Hematopoietic multipotent progenitor cell treated with erythropoietin and hydrocortisone succinate and interleukin-3 and kit ligand, for 8 days (in vitro differentiated cells): ENCODE measurements at regions not wholly inside any gene's neighbourhood (a gene's known extent, or its start where the extent isn't known, plus 50 kb on each side); places are given as distances from the start of the nearest gene placed in this dataset.

Experiments
- DNase-seq: peaks from one replicate; pipeline ENCODE4 v3.0.0-alpha.2; 2015

DNA sequence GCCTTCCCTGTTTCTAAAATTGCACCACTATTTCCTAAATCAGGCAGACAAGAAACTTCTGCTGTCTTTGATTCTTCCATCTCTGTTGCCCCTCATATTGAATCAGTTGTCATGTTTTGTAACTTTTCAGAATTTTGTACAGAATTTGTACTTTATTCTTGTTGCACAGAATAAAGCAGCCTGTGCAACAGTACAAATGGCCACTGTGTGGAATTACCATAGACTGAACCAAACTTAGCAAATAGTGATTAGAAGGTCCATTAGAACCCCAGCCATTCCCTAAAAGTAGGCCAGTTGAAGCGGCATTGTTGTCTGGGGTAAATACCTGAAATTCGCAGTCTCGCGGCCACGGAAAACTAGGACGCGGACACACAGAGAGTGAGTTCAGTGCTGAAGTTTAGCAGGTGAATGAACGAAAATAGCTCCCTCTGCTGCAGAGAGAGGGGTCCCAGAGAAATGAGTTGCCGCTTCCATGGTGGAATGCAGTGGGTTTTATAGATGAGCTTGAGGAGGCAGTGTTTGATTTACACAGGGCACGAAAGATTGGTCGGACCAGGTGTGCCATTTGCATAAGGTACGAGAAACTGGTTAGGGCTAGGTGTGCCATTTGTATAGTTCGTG lies 71.8 kb downstream of the C4orf33 start:
- no peak for DNase-seq

DNA sequence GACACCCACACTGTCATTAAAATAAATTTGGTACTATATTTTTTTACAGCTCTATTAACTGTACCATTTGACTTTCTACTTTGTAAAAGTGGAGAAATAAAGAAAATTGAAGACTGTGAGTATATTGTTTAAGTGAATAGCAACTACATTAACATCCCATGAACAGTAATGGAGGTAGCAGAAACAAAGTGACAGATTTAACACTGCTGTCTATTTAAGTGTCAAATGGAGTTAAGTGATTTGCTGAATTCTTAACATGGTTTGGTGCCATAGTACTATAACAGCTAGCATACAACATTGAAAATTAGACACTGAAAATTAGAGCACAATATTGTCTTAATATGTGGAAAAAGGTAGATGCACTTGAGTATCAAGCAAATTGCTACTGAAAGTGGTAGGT lies 76.2 kb downstream of the C4orf33 start:
- DNase-seq, result no peak

DNA sequence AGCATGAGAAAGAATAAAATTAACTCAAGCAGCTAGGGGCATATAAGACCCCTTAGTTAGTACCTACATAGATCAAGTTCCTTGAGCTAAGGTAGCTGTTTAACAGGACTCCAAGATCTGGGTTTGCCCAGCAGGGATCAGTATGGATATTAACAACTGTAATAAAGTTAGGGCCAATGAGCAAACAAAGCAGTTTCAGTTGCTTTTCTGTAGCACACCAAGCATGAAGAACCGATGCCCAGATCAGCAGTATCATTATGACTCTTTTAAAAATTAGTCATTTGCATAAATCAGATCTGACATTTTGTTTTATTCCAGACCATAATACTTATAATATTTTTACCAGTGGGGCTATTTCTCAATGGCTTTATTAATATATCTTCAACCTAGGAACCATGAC lies 80.9 kb downstream of the C4orf33 start:
- DNase-seq, result no peak

DNA sequence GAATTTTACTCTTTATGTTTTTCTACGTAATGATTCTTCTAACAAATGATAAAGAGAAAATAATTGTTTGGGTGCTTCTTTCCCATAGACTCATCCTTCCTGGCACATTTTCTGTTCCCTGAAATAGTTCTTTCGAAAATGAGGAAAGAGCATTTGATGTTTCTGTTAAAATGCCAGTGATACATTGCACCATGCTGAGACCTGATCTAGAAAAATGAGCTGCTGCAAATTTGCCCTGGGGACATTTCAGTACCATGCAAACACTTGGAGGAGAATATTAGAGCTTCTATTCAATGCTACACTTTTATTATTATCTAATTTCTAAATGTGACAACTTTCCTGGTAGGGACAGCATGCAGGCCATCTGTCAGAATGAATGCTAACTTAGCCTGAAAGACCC lies 83.3 kb downstream of the C4orf33 start:
- no peak for DNase-seq

DNA sequence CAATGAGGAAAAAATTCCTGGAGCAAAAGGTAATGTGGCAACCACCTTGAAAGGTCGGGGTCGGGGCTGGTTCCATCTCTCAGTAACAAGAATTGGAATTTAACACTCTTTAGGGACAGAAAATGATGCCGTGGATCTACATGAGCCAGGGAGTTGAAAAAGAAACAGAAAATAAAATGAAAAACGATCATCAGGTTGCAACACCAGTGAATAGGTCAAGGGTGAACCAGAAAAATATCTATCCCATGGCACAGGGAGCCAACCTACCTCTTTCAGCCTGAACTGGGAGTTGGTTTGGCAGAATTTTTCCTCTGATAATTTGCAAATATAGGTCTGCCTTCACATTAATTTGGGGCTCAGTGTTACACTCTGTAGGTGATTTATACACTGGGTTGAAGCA lies 93.7 kb downstream of the C4orf33 start:
- DNase-seq, result no peak

DNA sequence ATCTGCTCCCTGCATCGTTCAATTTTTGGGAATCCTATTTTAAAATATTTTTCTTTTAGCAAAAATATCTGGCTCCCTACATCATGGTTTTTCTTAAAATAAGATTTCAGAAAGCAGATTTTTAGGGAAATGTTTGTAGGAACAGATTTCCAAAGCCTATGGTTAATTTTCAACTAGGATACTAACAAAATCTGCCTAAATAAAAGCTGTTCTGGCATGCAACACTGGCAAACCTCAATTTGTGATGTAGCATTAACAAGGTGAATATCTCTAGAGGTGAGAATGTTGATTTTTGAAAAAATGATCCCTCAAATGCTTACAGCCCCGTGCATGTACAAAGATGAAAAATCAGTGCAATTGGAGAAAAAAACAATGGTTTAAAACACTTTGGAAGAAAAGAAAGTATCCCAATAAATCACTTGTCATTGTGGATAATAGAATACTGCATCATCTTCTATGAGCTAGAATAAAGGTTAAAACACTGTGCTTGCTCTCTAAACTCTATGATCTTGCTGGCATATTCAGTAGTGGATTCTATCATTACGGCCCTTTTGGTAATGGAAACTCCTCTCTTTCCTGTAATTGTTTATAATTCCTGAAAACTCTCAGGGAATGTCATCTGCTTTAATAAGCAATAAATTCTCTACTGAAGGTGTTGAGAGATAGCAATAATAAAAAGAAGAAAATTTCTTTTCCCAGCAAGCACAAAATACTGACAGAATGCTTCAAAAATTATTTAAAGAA lies 97.6 kb downstream of the C4orf33 start:
- no peak for DNase-seq

DNA sequence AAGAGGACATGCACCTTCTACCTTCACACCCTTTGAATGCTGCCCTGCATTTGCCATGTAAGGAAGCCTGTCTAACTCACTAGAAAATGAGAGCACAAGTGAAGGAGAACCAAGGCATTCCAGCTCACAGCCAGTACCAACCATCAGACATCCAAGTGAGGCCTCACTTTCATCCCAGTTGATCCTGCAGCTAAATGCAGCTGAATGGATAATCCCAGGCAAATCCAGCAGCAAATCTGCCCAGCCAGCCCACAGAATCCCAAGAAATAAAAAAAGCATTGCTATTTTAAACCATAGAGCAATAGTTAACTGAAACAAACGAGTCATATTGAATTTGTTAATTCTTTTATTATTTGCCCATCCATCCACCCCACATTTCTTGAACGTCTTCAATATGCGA lies 112.5 kb downstream of the C4orf33 start:
- DNase-seq, result no peak

DNA sequence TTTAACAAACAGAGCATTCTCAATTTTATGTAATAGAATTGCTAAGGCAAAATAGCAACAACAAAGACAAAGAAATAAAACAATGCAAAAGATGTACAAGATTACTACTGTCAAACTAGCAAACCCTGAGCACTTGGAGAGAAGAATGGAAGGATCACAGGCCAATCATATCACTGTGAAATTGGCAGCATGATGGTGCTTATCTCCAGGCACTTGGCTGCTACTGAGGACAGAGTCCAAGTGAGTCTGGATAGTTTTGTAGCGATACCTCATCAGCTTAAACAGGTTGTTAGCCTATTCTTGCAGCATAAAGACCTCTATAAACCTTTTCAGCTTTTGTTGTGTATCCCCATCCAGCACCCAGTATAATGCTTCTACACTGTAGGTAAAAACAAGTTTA lies 117.7 kb downstream of the C4orf33 start:
- DNase-seq, result no peak

DNA sequence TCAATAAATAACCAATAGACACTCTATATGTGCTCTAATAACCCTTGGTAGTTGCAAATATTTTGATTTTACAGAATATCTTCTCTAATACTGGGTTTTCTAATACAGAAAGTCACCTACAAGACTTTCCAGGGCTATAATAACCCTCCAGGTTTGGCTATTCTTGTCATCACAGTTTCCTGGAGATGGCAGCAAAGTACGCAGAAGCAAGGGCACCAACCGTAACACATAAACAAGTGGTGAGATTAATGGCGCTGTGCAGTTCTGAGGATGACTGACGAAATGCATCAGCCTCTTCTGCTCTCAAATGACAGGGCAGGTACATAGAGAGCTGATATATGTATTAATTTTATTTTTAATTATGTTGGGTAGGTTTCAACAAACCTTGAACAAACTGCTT lies 122.4 kb downstream of the C4orf33 start:
- DNase-seq, result no peak

DNA sequence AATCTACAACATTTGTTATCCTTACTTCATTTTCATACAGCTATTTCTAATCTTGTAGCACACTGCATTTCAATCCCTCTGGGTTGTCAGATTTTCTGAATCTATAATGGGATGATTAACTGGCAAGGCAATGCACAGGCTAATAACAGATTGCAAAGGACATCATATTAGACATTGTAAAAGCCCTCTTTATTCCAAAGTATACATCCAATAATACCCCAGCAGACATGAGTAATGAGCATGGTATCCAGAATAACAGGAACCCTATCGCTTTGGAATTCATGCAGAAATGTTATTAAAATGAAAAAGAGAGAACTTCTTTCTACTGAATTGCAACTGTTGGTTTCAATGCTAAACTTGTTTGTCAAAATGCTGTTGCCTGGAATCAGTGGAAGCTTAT lies 122.9 kb downstream of the C4orf33 start:
- no peak for DNase-seq

DNA sequence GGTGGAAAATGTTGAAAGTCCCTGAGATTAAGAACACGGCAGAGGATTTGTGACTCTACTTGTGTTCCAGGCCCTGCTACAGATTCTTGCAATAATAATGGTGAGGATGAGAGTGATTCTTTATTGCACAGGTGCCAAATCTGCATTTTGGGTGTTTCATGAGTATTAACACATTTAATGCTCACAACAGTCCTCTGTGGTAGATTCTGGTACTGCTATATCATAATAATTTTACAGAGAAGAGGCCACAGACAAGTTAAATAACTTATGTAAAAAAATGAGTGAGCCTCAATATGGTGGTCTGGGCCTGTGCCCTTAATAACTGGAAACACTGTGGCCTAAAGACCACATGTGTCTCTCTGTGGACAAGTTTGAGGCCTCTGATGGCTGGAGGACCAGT lies 124.3 kb downstream of the C4orf33 start:
- no peak for DNase-seq

DNA sequence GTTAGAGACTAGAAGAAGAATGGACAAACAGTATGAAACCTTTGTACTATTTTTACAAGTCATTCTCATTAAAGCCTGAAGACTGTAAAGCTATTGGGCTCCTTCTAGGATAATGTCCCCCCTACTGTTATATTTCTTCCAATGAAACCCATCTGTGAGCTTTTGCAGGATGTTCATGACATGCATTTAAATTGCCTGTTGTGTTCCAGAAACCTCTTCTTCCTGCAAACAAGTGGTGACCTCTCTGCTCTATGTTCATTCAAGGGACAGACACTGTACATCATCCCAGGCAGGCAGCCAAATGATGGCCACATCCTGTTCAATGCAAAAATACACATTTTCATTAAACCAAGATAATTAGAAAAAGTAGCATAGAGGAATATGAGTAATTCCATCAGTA lies 128.0 kb downstream of the C4orf33 start:
- no peak for DNase-seq

DNA sequence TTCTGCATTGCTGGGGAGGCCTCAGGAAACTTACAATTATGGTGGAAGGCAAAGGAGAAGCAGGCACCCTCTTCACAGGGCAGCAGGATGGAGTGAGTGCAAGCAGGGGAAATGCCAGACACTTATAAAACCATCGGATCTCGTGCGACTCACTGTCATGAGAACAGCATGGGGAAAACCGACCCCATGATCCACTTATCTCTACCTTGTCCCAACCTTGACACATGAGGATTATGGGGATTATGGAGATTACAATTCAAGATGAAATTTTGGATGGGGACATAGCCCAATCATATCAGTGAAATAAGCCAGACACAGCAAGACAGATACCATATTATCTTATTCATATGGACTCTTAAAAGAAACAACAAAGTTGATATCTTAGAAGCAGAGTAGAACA lies 134.9 kb downstream of the C4orf33 start:
- no peak for DNase-seq

DNA sequence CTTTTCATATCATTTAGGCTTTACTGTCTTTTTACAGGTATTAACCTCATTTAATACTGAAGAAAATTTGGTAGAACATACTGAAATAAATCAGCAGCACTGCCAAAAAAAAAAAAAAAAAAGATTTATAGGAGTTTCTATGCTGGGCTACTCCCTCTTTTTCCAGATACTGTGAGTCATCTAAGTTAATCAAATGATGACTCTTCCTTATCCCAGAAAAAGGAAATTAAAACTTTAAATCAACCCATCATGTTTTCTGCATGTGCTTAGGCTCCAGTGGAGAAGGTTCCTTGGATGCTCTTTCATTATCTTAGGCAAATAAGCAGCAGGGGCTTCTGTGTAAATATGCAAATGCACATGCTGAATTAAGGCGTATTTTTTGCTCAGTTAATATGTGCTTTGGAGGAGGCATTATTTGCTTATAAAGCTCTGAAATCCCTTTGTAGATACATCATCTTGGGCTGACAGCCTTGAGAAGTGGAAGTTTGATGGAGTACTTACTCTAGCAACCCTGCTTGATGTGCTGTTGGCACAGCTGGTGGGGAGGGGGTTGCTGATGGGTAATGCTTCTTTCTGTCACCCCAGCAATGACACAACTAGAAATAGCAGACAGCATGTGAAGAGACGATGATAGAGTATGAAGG lies 136.1 kb downstream of the C4orf33 start:
- DNase-seq, result no peak

DNA sequence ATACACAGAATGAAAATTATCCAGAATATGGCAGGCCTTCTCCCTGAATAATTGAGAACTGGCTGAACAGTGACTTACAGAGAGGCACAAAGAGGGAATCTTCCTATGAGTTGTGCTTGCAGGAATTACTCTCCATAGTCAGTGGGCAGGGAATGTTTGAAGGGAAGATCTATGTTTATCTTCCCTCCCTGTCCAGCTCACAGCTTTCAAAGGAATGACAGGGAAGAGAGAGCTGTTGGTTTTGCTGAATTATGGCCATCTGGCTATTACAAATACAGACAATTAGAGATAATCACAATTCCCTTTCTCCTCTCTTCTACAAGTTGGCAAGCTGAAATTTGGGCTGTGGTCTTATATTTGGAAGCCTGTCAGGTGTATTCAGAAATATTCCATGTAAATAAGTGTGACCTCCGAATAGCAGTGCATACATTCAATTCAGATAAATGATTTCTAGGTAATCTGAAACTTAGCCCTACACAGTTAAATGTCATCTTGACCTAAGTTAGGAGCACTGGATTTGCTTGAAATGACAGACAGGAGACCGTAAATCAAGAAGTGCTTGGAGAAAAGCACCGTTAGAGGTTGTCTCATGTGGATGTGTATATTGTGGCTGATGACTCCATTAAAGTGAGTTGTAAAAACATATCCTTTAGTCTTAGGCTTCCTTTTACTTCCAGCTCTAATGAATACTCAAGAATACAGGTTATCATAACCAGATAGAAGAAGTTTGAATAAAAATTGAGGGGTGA lies 136.8 kb downstream of the C4orf33 start:
- DNase-seq, result no peak

DNA sequence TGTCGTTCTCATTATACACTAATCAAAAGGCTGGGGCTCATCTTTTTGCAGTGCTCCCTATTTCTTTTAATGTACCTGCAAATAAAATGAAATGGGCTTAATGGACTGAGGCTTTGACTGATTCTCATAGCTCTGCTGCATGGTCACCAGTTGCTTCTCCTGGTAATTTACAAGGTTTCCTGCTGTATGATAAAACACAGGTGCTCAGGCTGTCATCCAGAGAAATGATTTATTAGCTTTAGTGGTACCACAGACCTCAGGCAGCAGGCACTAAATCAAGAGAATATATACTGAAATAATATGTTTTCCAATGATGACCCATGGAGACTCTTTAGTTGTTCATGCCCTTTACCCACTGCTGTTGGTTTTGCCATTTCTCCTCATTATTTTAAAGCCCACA lies 137.7 kb downstream of the C4orf33 start:
- no peak for DNase-seq

DNA sequence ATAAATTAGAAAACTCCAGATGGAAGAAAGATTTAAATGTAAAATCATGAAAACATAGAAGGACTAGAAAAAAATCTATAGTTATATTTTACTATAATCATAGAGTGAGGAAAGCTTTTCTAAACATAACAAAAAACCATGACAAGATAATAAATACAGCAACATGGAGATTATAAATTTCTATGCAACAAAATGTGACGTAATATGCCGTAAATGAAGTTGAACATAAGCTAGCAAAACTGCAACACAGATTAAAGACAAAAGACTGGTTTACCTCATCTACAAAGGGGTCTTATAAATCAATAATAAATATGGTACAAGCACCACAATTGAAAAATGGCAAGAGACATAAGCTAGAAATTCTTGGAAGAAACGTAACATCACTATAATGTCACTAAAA lies 140.4 kb downstream of the C4orf33 start:
- DNase-seq, result no peak

DNA sequence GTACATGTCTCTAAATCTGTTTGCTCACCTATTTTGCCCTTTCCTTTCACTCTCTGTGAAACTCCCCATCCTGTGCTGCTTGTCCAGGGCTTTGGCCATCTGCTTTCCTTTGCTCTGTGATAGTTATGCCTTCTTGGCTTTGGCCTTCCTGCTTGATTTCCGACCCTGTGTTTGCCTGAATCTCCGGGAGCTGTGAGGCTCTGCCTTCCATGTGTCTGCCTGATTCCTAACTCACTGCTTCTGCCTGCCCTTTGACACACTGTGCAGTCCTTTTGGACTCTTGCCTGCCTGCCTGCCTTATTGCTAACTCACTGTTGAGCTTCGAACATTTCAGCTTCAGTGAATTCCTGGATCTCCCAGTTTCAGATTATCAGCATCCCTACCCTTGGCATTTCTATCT lies 143.1 kb downstream of the C4orf33 start:
- no peak for DNase-seq

DNA sequence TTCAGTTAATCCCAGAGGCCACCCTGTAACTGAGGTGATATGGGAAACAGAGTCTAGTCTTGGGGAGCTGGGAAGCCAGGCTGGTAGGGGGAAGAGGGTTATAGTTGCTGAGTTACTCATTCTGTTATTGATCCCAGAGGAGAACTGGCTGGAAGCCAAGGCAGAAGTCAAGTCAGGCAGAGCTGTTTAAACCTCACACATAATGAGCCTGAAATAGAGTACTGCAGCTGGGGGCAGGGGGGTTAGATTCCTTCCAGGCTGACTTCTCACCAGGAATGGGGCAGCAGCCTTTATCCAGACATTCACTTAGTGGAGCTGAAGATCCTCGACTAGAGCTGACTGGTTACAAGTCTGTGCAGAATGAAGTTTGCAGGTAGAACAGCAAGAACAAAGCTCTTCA lies 144.9 kb downstream of the C4orf33 start:
- no peak for DNase-seq

DNA sequence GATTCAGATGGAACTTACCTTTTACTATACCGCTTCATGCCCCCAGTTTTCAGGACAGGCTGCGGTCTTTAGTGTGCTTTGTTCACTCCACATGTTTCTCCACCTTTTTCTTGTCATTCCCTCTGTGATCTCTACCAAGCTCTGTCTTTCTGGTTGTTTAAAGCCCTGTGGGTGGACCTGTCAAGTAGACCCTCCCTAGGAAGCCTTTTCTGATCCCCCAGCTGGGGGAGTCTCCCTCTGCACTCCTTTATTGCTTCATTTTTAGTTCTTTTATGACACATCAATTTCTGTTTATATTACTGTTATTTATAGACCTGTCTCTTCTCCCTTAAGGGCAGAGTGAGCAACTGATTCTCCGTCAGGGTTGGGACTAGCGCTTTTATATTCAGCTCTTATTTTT lies 150.2 kb downstream of the C4orf33 start:
- no peak for DNase-seq

DNA sequence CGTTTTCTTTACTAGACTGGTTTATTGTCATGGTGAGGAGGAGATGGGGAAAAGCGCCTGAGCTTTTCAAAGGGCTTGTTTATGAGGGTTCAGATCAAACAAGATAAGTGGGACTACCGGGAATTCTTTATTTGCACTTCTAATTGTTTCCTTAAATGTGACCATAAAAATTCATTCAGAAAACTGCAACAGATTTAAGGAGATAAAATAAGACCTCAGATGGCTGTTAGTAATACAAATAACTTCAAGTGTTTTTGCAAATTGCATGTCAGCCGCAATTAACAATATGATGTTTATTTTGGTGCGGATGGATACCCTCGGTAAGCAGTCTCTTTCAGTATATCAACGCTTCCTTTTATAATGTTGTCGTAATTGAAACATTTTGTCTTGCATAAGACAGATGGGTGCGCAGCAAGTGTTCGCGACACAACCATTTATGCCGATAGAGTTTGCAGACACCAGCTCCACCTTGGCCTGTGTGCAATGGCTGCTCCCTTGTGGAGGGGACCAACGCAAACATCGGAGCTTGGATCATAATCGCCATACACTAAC lies 151.0 kb downstream of the C4orf33 start:
- no peak for DNase-seq

DNA sequence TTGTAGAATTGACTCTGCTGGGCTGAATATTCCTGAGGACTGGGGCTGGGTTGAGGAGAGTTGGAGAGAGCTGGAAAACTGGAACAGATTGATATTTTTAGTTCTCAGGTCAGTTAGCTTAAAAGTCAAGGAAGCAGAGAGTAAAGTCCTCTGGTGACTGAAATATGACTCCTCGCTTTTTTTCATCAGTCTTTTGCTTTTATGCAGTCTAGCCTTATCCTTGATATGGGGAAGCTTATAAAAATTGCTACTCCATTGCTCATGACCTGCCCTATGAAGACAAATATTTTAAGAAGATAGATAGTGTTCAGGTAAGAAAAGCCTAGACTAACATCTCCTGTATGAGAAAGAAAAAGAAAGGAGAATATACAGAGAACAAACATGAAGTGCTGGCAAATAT lies 152.7 kb downstream of the C4orf33 start:
- no peak for DNase-seq

DNA sequence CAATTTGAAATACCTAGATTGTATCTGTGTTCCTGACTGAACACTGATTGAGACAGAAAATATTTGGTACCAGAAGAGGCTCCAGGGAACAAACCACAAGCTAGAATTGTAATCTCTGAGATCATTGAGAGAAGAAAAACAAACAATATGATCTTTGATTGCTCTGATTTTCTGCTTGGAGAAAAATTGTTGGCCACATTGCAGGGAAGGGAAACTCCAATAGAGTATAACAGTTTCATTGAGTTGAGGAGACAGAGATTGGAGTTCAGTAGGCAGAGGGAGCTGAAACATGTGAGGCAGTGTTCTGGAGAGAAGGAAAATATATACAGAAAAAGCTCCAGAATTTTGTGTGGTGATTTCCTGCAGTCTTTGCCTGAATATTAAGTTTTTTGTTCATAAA lies 158.2 kb downstream of the C4orf33 start:
- DNase-seq, result no peak

DNA sequence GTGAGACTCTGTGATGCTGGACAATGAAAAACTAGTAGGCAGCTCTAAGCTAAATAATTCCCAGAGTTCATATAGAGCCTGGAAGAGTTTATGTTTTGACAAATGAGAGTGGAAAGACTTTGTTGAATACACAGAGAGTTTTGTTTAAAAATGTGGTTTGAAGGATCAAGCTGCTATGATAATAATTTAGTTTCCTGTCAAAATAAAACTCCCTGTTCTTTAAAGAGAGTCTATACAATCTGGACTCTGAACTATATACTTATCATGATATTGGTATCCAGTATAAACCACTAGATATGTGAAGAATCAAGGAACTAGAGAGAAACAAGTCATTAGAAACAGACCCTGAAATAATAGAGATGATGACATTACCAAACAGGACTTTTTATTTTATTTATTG lies 158.6 kb downstream of the C4orf33 start:
- no peak for DNase-seq
